ENCODE measurements at regions not wholly inside any gene's neighbourhood (a gene's known extent, or its start where the extent isn't known, plus 50 kb on each side); places are given as distances from the start of the nearest gene placed in this dataset.

DNA sequence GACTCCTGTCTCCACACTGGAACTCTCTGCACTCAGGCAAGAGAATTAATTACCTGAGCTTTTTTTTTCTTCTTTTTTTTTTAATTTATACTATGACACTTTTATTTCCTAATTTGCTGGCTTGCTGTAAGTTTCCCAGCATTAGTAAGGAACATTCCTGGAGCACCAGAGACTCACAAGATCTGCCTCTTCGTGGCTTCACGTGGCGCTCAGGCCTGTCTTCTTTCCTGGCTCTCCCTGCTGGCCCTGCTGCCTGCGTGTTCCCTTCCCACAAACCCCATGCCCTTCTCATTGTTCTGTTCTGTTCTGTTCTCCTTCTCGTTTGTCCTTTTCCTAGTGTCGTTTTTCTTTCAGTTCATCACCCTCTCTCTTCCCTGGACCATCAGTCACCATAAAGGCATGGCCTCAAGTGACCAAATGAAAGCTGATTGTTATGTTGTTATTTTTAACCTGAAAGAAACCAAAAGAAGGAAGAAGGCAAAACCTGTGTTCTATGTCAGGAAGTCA lies 591.6 kb upstream of the PFKP start:
- TF ChIP-seq ZNF274 (IDR thresholded peaks at IDR 0.05; ENCODE audit: low read depth, low read length) (no peak), YY1 (IDR thresholded peaks at IDR 0.05; ENCODE audit: insufficient read depth, insufficient read length) (no peak), SUZ12 (IDR thresholded peaks at IDR 0.05; ENCODE audit: extremely low read depth, insufficient read depth, insufficient read length) (no peak)

Data from NT2/D1 (cell line).